ENCODE measurements at regions not wholly inside any gene's neighbourhood (a gene's known extent, or its start where the extent isn't known, plus 50 kb on each side); places are given as distances from the start of the nearest gene placed in this dataset.

DNA sequence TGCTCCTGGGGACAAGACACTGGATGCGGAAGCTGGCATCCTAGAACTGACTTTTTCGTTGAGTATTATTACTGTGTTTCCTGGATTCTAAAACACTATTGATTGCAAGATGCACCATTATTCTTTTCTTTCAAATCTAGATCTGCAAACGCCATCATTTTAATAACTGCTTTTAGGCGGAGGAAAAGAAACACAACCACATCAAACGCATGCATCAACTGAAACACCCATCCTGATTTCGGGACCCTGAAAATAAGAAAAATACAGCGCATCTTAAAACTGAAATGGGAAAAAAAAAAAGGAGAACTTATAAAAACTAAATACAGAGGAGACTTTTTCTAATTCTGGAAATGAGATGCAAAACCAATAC lies 103.7 kb upstream of the MAX start:
- TF ChIP-seq CTCF (IDR thresholded peaks at IDR 0.05; ENCODE audit: insufficient read depth, low read length) (no peak), REST (IDR thresholded peaks at IDR 0.05; ENCODE audit: insufficient replicate concordance, low read depth) (no peak), POLR2AphosphoS5 (IDR thresholded peaks at IDR 0.05; ENCODE audit: low read depth) (no peak), GABPA (IDR thresholded peaks at IDR 0.05; ENCODE audit: low read depth) (no peak), SPI1 (IDR thresholded peaks at IDR 0.05; ENCODE audit: borderline replicate concordance, low read depth) (no peak)

Measured in HL-60 (cell line).